Karpas-422 (cell line): ENCODE measurements at regions not wholly inside any gene's neighbourhood (a gene's known extent, or its start where the extent isn't known, plus 50 kb on each side); places are given as distances from the start of the nearest gene placed in this dataset.

Experiments
- DNase-seq: peaks from one replicate; pipeline ENCODE4 v3.0.0-alpha.2; 2015
- H2AFZ ChIP-seq: fragments of 200-600 bp; sonication (generic); 2 replicates; pipeline ENCODE4 v1.6.1; 2014; ENCODE audit warnings: antibody characterized with exemption, low read length, mixed read lengths
- H3K27ac ChIP-seq: fragments of 200-600 bp; sonication (generic); 2 replicates; pipeline ENCODE4 v1.5.1; 2014; ENCODE audit warnings: mild to moderate bottlenecking, low read length, moderate library complexity
- H3K27me3 ChIP-seq: fragments of 200-600 bp; sonication (generic); 2 replicates; pipeline ENCODE4 v1.6.1; 2014; ENCODE audit warnings: low read length, mixed read lengths
- H3K36me3 ChIP-seq: fragments of 200-600 bp; sonication (generic); 2 replicates; pipeline ENCODE4 v1.6.1; 2014; ENCODE audit warnings: low read length, mixed read lengths; ENCODE audit not compliant: insufficient read depth
- H3K4me1 ChIP-seq: fragments of 200-600 bp; sonication (generic); 2 replicates; pipeline ENCODE4 v1.6.1; 2014; ENCODE audit warnings: mild to moderate bottlenecking, low read length, mixed read lengths
- H3K4me2 ChIP-seq: fragments of 200-600 bp; sonication (generic); 2 replicates; pipeline ENCODE4 v1.6.1; 2014; ENCODE audit warnings: low read length, low read depth, mild to moderate bottlenecking; ENCODE audit not compliant: poor library complexity, severe bottlenecking
- H3K4me3 ChIP-seq: fragments of 200-600 bp; sonication (generic); 2 replicates; pipeline ENCODE4 v1.5.1; 2014; ENCODE audit warnings: mild to moderate bottlenecking, antibody characterized with exemption, low read length, mixed read lengths
- H3K79me2 ChIP-seq: fragments of 200-600 bp; sonication (generic); 2 replicates; pipeline ENCODE4 v1.6.1; 2014; ENCODE audit warnings: mild to moderate bottlenecking, low read length, mixed read lengths
- H3K9ac ChIP-seq: fragments of 200-600 bp; sonication (generic); 2 replicates; pipeline ENCODE4 v1.6.0; 2014; ENCODE audit warnings: low read length
- H3K9me2 ChIP-seq: fragments of 200-600 bp; sonication (generic), shearing (Covaris generic); replicated peaks from 2 replicates; pipeline ENCODE4 v1.6.0; 2014; ENCODE audit warnings: mild to moderate bottlenecking, low read length, moderate library complexity; ENCODE audit not compliant: insufficient read depth
- H3K9me3 ChIP-seq: fragments of 300-700, 200-600 bp; sonication (generic); 2 replicates; pipeline ENCODE4 v1.6.1; 2014; ENCODE audit warnings: low read length, mixed read lengths
- H4K20me1 ChIP-seq: fragments of 200-600 bp; sonication (generic); 2 replicates; pipeline ENCODE4 v1.6.1; 2014; ENCODE audit warnings: mild to moderate bottlenecking, antibody characterized with exemption, low read length, low read depth; ENCODE audit not compliant: insufficient read depth

DNA sequence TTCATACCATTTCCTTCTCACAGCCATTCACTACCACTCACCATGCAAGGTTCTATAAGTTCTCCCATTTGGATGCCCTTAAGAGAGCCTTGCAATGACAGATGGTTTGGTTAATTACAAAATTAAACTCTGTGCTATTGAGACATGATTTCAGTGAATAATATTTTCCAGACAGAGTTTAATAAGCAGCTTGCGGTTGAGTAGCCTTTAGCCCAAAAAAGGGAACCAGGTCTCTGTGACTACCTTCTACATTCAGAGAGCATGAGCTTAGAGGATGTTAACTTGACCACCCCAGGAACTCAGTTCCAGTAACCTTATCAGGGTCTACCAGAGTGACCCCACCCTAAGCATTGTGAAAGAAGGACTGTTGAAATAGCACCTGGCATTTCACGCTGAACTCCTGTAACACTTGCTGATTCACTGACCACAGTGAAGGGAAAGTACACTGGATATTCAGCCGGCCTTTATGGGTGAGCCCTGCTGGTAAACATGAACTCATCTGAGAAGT, 1173.1 kb upstream of the ZEB2 start:
- Histone ChIP-seq H4K20me1 (no peaks in the 10 kb centered on the region), H3K79me2 (no peaks in the 10 kb centered on the region), H3K4me2 (peak overlapping the region; percentile 9), H3K27ac (peak overlapping the region; percentile 37), H3K4me1 (peaks cover 31% of the 10 kb centered on the region), H3K9me2 (no peaks in the 10 kb centered on the region), H3K9me3 (no peaks in the 10 kb centered on the region), H3K36me3 (no peaks in the 10 kb centered on the region), H3K27me3 (no peaks in the 10 kb centered on the region), H3K4me3 (no peak overlapping the region), H2AFZ (peak overlapping the region; percentile 94), H3K9ac (peak overlapping the region; percentile 1; the same call in 1 of the 2 replicates)
- peak; percentile 47 for DNase-seq

DNA sequence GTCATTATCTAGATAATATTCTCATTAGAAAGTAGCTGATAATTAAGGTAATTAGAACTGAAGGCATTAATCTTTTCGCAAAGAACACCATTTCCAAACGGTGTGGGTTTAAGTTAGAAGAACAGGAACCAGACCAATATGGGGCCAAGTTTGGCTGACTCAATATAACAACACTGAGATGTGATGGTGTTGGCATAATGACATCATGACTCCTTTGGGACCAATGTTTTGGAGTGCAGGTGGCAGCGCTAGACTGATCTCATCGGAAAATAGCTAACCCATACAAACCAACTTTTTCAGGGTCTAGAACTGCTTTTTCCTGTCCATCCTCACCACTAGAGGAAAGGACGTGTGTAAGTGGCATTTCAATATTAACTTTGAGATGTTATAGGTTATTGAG, 1171.7 kb upstream of the ZEB2 start:
- Histone ChIP-seq H3K9ac (no peak overlapping the region), H3K4me3 (no peak overlapping the region), H3K27me3 (no peaks in the 10 kb centered on the region), H3K4me2 (no peak overlapping the region), H3K9me3 (no peaks in the 10 kb centered on the region), H3K27ac (no peak overlapping the region), H3K4me1 (peaks cover 44% of the 10 kb centered on the region), H3K79me2 (no peaks in the 10 kb centered on the region), H2AFZ (no peak overlapping the region), H3K9me2 (no peaks in the 10 kb centered on the region), H4K20me1 (no peaks in the 10 kb centered on the region), H3K36me3 (no peaks in the 10 kb centered on the region)
- no peak for DNase-seq

- H3K4me2 ChIP-seq = no peak overlapping the region
- peak overlapping the region; percentile 34; the same call in 1 of the 2 replicates for H2AFZ ChIP-seq
- no peaks in the 10 kb centered on the region for H3K9me2 ChIP-seq
Measured at GRCh38 chr2:145690183-145690778, 1170.4 kb upstream of the ZEB2 start.

GRCh38 chr2:145689277-145689676, 1169.4 kb upstream of the ZEB2 start:
- Histone ChIP-seq H3K79me2 (no peaks in the 10 kb centered on the region), H3K27ac (peak overlapping the region; percentile 88; the same call in 1 of the 2 replicates), H3K4me3 (no peak overlapping the region), H3K27me3 (no peaks in the 10 kb centered on the region), H4K20me1 (no peaks in the 10 kb centered on the region), H3K4me2 (no peak overlapping the region), H3K9me3 (no peaks in the 10 kb centered on the region), H2AFZ (no peak overlapping the region), H3K4me1 (peaks cover 35% of the 10 kb centered on the region), H3K9ac (no peak overlapping the region), H3K36me3 (no peaks in the 10 kb centered on the region), H3K9me2 (no peaks in the 10 kb centered on the region)
- no peak for DNase-seq

More at GRCh38 chr2:145690183-145690778, 1170.4 kb upstream of the ZEB2 start:
- DNase-seq = no peak
- no peak overlapping the region; the same call in 1 of the 2 replicates for H3K27ac ChIP-seq
- H3K9ac ChIP-seq = no peak overlapping the region
- peaks cover 40% of the 10 kb centered on the region for H3K4me1 ChIP-seq
- no peaks in the 10 kb centered on the region for H3K79me2 ChIP-seq
- H3K4me3 ChIP-seq = no peak overlapping the region
- no peaks in the 10 kb centered on the region for H4K20me1 ChIP-seq
- no peaks in the 10 kb centered on the region for H3K36me3 ChIP-seq
- H3K27me3 ChIP-seq = no peaks in the 10 kb centered on the region
- H3K9me3 ChIP-seq = no peaks in the 10 kb centered on the region

DNA sequence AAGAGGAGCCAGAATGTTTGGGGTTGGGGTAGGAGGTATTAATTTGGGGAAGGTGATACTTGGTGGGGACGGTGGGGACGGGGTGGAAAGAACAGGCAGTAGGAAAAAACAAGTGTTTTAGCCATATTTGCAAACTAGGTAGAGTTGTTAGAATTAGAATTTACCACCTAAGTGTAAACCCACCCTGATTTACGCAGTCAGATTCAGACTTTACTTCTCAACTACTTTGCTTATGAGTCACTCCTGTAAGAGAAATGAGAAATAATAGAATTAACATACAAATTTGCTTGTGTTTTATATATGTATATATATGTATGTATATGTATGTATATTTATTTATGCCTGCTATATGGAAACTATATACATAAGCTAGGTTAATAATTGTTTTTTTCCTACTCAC, 1168.2 kb upstream of the ZEB2 start:
- Histone ChIP-seq H2AFZ (peak overlapping the region; percentile 40), H3K9me3 (no peaks in the 10 kb centered on the region), H3K27ac (peak overlapping the region; percentile 88), H3K27me3 (no peaks in the 10 kb centered on the region), H3K4me2 (peak overlapping the region; percentile 46), H3K9me2 (no peaks in the 10 kb centered on the region), H3K79me2 (no peaks in the 10 kb centered on the region), H4K20me1 (no peaks in the 10 kb centered on the region), H3K4me3 (peak overlapping the region; percentile 29; the same call in 1 of the 2 replicates), H3K4me1 (peaks cover 36% of the 10 kb centered on the region), H3K9ac (peak overlapping the region; percentile 26; the same call in 1 of the 2 replicates), H3K36me3 (no peaks in the 10 kb centered on the region)
- peak; percentile 57 for DNase-seq

- Histone ChIP-seq H3K9ac (peak overlapping the region; percentile 36), H3K79me2 (no peaks in the 10 kb centered on the region), H3K27me3 (no peaks in the 10 kb centered on the region), H3K36me3 (no peaks in the 10 kb centered on the region), H3K4me2 (peak overlapping the region; percentile 46), H3K4me1 (peaks cover 36% of the 10 kb centered on the region), H4K20me1 (no peaks in the 10 kb centered on the region), H2AFZ (peak overlapping the region; percentile 40; the same call in 1 of the 2 replicates), H3K4me3 (peak overlapping the region; percentile 29; the same call in 1 of the 2 replicates), H3K9me2 (no peaks in the 10 kb centered on the region), H3K9me3 (no peaks in the 10 kb centered on the region), H3K27ac (peak overlapping the region; percentile 88)
- DNase-seq = peak; percentile 80
Measured at GRCh38 chr2:145687442-145688134, 1167.7 kb upstream of the ZEB2 start.

DNA sequence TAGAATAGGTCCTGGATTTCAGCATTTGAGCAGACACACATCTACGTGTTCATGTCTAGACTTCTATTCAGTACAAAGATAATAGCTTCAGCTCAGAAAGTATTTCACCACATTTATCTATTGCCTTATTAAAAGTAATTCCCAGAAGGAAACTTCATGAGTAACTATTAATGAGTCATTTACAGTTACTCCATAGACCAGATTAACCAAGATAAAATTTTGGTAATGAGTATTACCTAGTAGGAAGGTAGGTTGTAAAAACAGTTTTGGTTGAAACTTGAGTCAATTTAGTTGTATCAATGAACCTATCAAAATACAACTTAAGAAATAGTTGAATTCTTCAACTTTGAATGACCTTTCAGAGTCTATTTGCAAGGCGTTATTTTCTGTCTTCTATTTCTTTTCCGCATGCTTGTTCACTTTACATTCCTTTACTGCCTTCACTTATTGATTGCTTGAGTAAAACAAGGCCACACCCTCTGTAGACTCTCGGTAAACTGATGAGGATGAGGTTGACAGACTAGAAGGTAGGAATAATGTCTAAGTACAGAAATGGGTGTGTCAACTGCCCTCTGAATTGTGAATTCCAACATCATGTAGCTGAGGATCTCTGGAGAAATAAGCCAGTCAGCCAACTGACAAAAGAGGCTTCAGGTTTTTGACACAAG, 1165.6 kb upstream of the ZEB2 start:
- H3K9ac ChIP-seq = no peak overlapping the region
- H3K9me2 ChIP-seq = no peaks in the 10 kb centered on the region
- peaks cover 34% of the 10 kb centered on the region for H3K4me1 ChIP-seq
- H2AFZ ChIP-seq = no peak overlapping the region
- H3K27ac ChIP-seq = no peak overlapping the region
- DNase-seq = no peak
- H3K4me2 ChIP-seq = no peak overlapping the region
- H3K79me2 ChIP-seq = no peaks in the 10 kb centered on the region
- no peaks in the 10 kb centered on the region for H3K9me3 ChIP-seq
- H3K27me3 ChIP-seq = no peaks in the 10 kb centered on the region
- H3K4me3 ChIP-seq = no peak overlapping the region
- no peaks in the 10 kb centered on the region for H4K20me1 ChIP-seq
- no peaks in the 10 kb centered on the region for H3K36me3 ChIP-seq
